ENCODE measurements at regions not wholly inside any gene's neighbourhood (a gene's known extent, or its start where the extent isn't known, plus 50 kb on each side); places are given as distances from the start of the nearest gene placed in this dataset.
"Not testable (repeated sequence)": the region's sequence is repeated elsewhere in the genome, so short reads cannot be mapped to it uniquely, and the experiment has no call there.

DNA sequence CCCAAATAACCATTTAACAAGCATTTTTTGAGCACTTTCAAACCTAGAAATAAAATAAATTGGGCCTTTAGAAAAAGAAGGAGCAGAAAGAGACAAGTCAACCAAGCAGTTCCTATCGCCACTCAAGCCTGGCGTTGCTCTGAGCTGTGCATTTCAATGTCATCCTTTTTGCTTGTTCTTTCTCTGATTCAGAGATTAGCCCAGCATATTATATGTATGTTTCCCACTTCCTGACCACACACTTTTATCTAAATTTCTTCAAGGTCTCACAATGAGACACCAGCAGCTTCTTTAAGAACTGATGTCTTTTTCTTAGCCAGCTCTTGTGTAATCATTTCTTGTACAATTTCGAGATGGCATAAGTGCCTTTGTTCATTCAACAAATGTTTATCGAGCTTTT is 344.5 kb upstream of the ID2 start:
- no peak overlapping the region for H3K27ac ChIP-seq (ENCODE audit: low read depth, low read length)
- WGBS, 3 donors: 67 to 86% (median 72%) methylated on average over 4 of the region's 4 CpGs

DNA sequence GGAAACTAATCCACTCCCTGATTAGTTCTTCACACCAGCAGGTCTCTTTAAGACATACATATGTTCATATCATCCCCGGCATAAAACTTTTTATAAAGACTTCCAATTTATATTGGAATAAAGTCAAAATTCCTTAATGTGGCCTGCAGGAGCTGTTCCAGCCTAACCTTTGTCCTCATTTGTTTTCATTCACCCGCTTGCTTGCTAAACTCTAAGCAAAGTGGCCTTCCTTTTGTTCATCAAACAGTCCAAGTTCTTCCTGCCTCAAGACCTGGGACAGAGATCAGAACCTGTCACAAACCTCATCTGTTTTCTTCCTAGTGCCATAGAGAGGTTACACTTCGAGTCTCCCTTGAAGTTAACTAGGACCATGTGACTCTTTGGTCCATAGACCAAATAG is 339.4 kb upstream of the ID2 start:
- 54 to 69% (median 55%) methylated on average over 3 of the region's 3 CpGs for WGBS, 3 donors
- H3K27ac ChIP-seq (ENCODE audit: low read depth, low read length): no peak overlapping the region

DNA sequence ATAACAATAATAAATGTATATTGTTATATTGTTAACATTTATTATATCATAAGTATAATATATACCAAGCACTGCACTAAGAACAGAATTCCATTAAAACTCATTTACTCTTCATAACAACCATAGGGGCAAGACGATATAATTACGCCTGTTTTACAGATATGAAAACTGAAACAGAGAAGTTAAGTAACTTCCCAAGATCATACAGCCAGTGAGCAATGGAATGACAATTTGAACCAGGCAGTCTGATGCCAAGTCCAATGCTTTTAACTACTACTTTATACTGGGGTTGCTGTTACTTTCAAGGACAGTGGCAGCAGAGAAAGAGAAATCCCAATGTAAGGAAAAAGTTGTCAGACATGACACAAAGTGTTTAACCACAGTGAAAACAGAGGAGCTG is 338.8 kb upstream of the ID2 start:
- no peak overlapping the region for H3K27ac ChIP-seq (ENCODE audit: low read depth, low read length)
- WGBS, 3 donors: 80 to 92% (median 91%) methylated on average over 2 of the region's 2 CpGs

DNA sequence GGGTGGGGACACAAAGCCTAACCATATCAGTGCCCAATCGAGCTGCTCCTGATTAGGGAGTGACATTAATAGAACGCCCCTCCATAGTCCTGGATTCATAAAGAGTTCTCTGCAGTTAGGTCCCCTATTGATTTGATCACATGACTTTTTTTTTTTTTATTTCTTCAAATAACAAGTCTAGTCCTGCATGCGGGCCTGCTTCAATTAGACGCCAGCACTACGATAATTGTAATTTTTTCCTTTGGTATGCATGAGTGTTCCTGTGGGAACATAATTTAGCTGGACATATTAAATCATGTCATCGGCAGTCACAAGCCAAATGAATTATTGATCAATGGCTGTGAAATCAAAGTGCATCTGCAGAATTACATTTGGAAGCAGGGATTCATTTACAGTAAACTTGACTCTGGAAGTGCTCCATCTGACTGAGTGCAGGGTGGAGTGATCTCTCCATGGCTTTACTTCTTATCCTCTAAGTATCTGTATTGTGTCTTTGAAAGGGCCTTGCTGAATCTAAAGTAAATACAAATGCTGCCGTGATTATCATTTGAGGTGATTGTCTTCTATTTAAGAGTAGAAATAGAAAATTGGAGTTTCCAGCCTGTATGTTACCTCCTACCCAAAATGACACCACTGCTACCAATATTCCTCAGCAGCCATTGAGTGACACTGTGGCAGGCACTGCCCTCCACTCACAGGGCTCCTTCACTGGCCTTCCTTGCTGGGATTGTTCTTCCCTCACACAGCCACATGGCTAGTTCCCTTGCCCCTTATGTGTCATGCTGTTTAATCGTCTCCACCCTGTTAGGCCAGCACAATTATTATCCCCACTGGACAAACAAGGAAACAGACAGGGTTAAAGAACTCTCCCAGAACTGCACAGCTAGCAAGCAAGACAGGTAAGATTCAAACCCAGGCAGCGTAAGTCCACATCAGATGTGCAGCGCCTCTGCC is 337.4 kb upstream of the ID2 start:
- 86 to 93% (median 91%) methylated on average over 10 of the region's 10 CpGs for WGBS, 3 donors
- no peak overlapping the region for H3K27ac ChIP-seq (ENCODE audit: low read depth, low read length)

DNA sequence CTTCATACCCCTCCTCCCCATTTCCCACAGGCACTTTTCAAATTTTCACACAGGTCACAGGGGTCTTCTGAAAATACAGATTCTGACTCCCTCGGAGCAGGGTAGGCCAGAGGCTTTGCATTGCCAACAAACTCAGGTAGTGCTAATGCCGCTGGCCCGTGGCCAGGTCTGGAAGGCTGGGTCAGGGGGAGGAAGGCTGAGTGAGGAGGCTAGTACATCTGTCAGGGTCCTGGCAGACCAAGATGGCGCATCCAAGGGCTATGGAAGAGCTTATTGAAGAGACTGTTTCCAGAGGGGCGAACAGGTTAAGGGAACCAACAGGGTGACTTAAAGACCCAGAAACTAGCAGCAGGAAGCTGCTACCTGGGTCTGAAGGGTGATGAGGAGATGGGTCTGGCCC is 336.7 kb upstream of the ID2 start:
- 95 to 97% (median 96%) methylated on average over 5 of the region's 5 CpGs for WGBS, 3 donors
- H3K27ac ChIP-seq (ENCODE audit: low read depth, low read length): no peak overlapping the region

DNA sequence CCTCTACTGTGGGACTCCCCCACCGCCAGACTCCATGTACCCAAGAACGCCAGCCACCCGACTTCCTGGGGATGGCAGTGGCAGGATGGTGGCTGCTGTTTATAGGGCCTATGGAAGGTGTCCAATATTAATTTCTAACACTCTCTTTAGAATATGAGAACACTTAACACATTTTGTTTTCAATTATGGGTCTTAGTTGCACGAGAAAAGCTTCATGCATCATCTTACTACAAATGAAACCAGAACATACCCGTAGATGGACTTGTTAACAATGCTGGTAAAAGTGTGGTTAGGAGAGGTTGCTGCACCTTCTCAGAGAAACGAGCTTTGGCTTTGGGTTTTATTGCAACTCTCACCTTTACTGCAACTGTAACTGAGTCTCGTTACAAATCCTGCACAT is 335.6 kb upstream of the ID2 start:
- WGBS, 3 donors: 80 to 81% (median 80%) methylated on average over 7 of the region's 7 CpGs

DNA sequence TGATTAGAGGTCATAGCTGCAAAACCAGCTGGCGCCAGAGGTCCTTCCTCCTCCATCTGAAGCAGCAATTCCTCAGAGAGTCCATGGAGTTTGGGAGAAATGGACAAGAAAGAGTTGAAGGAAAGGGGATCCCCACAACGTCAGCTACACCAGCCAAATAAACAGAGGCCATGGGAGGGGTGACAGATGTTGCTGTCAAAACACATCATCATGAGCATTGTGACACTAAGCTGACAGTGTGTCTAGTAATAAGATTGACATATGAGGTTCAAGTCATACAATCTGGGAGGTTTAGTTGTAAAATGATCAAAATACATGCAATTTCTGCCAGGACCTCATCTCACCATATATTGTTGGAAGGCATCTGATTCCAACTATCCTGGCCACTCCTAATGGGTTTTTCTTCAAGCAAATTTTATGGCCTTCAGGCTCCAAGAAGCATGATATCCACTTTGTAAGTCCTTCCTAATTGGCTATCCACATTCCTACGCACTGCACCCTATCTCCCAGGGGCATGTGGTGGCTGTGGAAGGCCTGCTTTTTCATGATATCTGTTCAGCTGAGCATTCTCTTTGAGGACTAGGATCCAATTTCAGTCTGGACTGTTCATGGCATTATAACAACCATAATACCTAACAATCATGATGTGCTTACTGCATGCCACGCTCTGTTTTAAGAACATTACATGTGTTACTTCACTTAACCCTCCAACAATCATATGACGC is 335.0 kb upstream of the ID2 start:
- no peak overlapping the region for H3K27ac ChIP-seq (ENCODE audit: low read depth, low read length)
- WGBS, 3 donors: 87 to 95% (median 92%) methylated on average over 5 of the region's 5 CpGs

More for the DNA sequence above, 335.6 kb upstream of the ID2 start:
- H3K27ac ChIP-seq (ENCODE audit: low read depth, low read length): no peak overlapping the region

DNA sequence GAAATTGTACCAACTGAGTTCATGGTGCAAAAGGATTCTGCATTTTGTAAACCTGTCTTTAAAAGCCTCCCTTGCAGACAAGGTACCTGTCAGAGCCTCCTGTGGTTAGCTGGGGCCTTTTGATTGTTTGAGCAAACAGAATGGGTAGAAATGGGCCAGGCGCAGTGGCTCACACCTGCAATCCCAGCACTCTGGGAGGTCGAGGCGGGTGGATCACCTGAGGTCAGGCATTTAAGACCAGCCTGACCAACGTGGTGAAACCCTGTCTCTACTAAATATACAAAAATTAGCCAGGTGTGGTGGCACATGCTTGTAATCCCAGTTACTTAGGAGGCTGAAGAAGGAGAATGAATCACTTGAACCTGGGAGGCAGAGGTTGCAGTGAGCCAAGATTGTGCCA is 332.9 kb upstream of the ID2 start:
- 73 to 84% (median 83%) methylated on average over 4 of the region's 4 CpGs for WGBS, 3 donors
- not testable (repeated sequence) for H3K27ac ChIP-seq (ENCODE audit: low read depth, low read length)

DNA sequence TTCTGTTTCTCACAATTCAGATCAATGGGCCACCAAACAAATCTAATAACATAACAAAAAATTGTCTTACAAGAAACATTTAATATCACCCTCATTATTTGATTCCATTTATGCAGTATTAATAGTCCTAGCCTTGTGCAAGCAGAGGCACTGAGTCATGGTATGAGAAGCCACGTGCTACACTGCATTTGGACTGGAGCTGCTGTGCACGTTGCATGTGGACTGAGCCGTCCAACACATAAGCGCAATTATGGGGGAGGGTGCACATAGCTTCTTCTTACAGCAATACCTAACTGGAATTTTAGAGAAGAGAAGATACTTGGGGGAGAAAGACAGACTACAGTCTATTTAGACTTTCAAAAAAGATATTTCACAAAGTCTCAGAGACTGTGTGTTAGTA is 329.6 kb upstream of the ID2 start:
- H3K27ac ChIP-seq (ENCODE audit: low read depth, low read length): no peak overlapping the region
- 83 to 94% (median 87%) methylated on average over 4 of the region's 4 CpGs for WGBS, 3 donors

DNA sequence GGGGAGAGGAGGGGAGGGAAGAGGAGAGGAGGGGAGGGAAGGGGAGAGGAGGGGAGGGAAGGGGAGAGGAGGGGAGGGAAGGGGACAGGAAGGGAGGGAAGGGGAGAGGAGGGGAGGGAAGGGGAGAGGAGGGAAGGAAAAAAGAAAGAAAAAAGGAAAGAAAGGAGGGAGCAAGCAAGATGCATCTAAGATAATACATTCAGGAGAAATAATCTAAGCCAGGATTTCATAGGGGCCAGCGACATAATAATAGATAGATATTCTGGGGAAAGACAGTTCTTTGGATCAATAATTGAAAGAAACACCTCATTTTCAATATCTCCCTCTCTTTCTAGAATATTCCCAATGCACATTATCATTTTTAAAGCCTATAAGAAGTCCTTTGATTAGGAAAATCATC is 328.9 kb upstream of the ID2 start:
- H3K27ac ChIP-seq (ENCODE audit: low read depth, low read length): no peak overlapping the region
- 96 to 100% (median 100%) methylated on average over 1 of the region's 1 CpG for WGBS, 3 donors

DNA sequence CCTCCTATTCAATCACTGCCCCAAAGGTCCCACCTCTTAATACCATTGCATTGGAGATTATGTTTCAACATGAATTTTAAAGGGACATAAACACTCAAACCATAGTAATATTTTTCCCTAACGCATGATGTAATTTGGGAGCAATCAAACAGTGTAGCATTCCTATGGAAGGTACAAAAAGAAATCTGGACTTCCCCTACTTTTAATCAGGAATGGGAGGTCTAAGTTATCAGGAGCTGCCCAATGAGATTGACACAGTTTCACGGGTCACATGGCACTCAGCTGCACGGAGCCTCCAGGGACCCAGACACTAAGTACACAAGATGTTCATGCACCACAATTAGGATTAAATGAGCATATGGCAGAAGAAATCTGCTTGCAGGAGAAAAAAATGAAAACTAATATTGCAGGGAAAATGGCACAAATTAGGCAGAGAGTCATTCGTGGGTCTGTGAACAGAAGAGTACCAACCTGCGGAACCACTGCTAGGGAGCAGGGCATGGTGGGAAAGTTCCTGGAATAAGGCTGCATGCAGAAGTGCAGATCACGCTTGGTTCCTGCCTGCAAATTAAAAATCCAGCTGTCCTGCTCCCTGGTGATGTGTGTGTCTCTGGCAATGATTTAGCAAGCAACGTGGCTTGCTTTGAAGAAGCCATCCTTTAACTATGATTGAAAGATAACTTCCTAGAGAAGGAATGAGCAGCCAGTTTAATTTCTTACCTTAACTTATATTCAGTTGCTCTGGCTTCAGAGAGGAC is 326.6 kb upstream of the ID2 start:
- 76 to 84% (median 77%) methylated on average over 7 of the region's 7 CpGs for WGBS, 3 donors
- H3K27ac ChIP-seq (ENCODE audit: low read depth, low read length): no peak overlapping the region

DNA sequence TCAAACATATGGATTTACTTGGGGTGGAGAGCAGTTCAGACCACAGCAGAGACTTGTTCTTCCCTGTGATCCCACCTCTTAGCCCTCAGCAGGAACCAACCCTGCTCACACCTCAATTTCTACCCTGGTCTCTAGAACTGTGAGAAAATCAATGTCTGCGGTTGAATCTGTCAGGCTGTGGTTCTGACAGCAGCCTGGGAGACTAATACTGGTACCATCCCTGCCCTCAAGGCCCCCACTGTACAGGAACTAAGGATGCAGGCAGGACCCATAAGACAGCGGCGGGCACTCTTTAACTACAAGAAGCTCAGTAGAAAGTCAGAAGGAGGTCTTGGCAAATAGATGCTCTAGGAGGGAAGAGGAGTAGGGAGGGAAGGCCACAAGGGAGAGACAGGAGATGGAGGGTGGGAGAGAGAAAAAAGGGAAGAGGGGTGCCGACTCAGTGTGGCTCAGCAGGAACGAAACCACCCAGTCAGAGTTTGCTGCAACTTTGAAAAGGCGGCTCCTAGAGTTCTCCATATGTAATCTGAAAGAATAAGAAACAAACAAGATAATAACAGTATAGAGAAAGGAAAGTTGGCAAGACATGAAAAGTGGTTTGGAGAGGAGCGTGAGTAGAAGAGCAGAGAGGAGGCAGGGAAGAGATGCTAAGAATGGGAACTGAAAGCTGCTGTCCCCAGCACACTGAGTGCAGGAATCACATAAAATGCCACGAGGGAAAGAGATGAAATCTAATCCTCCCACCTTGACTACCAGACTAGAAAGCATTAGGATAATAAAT is 323.9 kb upstream of the ID2 start:
- WGBS, 3 donors: 70 to 85% (median 82%) methylated on average over 8 of the region's 8 CpGs
- no peak overlapping the region for H3K27ac ChIP-seq (ENCODE audit: low read depth, low read length)

DNA sequence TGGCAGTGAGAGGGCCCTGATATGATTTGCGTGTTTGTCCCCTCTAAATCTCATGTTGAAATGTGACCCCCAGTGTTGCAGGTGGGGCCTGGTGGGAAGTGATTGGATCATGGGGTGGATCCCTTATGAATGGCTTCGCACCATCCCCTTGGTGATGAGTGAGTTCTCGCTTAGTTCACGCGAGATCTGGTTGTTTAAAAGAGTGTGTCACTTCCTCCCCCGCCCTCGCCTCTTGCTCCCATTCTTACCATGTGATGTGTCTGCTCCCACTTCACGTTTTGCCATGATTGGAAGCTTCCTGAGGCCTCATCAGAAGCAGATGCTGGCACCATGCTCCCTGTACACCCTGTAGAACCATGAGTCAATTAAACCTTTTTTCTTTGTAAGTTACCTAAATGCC is 319.9 kb upstream of the ID2 start:
- no peak overlapping the region for H3K27ac ChIP-seq (ENCODE audit: low read depth, low read length)
- WGBS, 3 donors: 93 to 97% (median 95%) methylated on average over 8 of the region's 8 CpGs

DNA sequence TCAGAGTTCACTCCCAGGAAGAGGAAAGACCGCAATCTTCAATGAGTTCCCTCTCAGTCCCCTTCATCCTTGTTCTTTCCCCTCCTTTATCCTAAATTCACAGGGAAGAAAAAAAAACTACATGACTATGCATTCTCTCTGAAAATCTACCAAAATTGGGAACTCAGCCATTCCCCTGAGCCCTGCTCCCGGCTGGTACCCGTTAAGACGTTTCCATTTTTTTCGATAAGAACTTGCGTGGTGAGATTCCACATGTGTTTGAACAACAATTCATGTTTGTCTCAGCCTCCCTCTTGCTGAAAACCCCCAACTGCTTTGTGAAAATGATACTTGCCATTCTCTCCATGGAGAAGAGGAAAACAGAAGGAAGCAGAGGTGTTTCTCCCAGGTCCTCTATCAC is 318.7 kb upstream of the ID2 start:
- no peak overlapping the region for H3K27ac ChIP-seq (ENCODE audit: low read depth, low read length)
- WGBS, 3 donors: 47 to 80% (median 74%) methylated on average over 6 of the region's 6 CpGs

DNA sequence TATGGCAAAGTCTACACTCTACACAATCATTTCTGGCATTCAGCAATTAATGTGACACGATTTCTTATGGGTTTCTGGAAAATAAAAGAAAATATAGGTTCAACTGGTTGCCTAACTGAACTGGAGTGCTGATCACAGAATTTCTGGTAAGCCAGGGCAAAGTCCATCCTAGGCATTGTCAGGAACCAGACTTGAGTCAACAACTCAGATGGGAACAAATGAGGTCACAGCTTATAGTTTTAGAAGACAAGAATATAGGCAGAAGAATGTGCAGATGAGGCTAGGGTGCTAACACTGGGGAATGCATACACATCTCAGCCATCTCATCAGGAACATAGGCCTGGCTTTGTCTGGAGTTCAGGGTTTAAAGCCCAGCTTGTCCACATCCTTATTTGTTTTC is 317.2 kb upstream of the ID2 start:
- WGBS, 3 donors: 45 to 98% (median 89%) methylated on average over 1 of the region's 1 CpG
- no peak overlapping the region for H3K27ac ChIP-seq (ENCODE audit: low read depth, low read length)

DNA sequence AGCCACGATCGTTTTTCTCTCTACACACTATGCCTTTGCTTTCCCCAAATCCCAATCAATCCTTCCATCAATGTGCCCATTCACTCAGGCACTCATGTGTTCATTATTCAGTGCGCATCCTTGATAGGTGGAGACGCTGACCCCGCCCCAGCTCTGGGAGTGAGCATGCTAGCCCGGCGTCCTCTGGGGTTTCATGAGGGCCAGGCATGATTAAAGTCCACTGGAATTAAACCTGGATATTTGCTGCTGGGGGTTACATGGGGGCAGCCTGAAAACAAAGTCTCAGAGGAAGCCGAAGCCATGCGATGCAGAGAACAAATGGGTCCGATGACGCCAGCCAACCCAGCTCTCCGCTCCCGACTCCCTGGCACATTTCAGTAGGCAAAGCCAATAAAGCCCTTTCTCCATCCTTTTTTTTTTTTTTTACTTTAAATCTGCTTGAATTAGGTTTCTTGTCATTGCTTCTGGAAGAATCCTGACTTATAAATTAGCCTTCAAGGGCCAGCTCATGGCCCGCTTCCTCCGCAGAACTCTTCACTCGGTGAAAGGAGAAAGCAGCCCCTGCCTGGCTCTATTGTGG is 316.4 kb upstream of the ID2 start:
- H3K27ac ChIP-seq (ENCODE audit: low read depth, low read length): no peak overlapping the region
- 97 to 99% (median 98%) methylated on average over 16 of the region's 16 CpGs for WGBS, 3 donors

DNA sequence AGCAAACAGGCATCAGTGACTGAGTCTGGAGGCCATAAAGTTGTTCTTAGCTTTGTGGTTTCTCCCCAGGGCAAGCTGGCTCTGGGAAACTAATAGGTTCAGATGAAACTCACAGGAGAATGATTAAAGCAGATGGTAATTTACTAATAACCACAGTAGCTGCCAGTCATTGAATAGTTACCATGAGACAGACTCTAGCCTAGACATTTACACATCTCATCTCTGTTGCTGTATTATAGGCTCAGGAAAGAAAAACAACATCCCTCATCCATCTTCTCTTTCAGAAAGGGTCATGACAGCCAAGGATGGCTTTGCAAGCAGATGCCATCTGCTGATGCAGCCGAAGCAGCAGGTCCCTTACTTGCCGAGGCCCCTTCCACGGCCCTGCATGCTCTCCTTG is 314.0 kb upstream of the ID2 start:
- WGBS, 3 donors: 85 to 99% (median 89%) methylated on average over 3 of the region's 3 CpGs
- no peak overlapping the region for H3K27ac ChIP-seq (ENCODE audit: low read depth, low read length)

DNA sequence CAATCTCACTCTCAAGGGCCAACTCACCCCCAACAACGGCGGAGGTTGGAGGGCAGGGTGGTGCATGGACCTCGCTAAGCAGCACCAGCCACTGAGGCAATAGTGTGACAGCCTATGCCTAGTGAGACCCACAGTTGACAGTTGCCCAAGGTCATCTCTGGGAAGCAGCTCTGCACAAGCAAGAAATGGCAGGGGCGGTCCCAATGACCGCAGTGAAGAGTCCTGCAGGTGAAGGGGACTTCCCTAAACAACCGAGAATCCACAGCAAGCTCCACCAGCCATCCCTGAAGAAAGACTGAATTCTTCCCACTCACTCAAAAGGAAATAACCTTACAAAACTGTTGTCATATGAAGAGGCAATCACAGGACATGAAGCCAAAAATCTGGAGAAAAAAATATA is 313.4 kb upstream of the ID2 start:
- H3K27ac ChIP-seq (ENCODE audit: low read depth, low read length): no peak overlapping the region
- 95 to 96% (median 96%) methylated on average over 6 of the region's 6 CpGs for WGBS, 3 donors

Measured in adipose tissue (tissue), 3 donors.